Transverse colon (tissue), 4 donors: ENCODE measurements at regions not wholly inside any gene's neighbourhood (a gene's known extent, or its start where the extent isn't known, plus 50 kb on each side); places are given as distances from the start of the nearest gene placed in this dataset.

Experiments
- DNase-seq: peaks from one replicate; pipeline ENCODE4 v3.0.0-alpha.2; 2019
- H3K27ac ChIP-seq, 4 donors: fragments of 200-600 bp; sonication (generic); 2 replicates each; pipeline ENCODE4 v1.5.1; 2016 to 2018; ENCODE audit warnings: inconsistent platforms in 4 of 4
- H3K27me3 ChIP-seq: fragments of 200-600 bp; sonication (generic); 2 replicates; pipeline ENCODE4 v1.5.1; 2017; ENCODE audit warnings: inconsistent platforms
- H3K36me3 ChIP-seq, 4 donors: fragments of 200-600 bp; sonication (generic); 2 replicates each; pipeline ENCODE4 v1.5.1; 2017 to 2019; ENCODE audit warnings: inconsistent platforms in 4 of 4
- H3K4me1 ChIP-seq, 4 donors: fragments of 200-600 bp; sonication (generic); 2 replicates each; pipeline ENCODE4 v1.5.1; 2017 to 2020; ENCODE audit warnings: inconsistent platforms in 4 of 4
- H3K4me3 ChIP-seq, 4 donors: fragments of 200-600 bp; sonication (generic); 1 replicate in 1 of 4; 2 replicates in 3 of 4; pipeline versions ENCODE4 v1.5.1 to v1.6.1; 2017 to 2019; ENCODE audit warnings: inconsistent platforms in 4 of 4
- H3K9me3 ChIP-seq, 2 donors: fragments of 200-600 bp; sonication (generic); 2 replicates each; pipeline ENCODE4 v1.5.1; 2017 to 2019; ENCODE audit warnings: inconsistent platforms in 2 of 2
- CTCF ChIP-seq, 5 experiments: fragments of 200-600 bp in 3 of 5; fragments of 450-650 bp in 2 of 5; sonication (generic) in 3 of 5; IDR thresholded peaks; 1 replicate in 2 of 5; 2 replicates in 3 of 5; pipeline ENCODE4 v1.5.1; 2016 to 2017; ENCODE audit warnings: antibody characterized with exemption in 5 of 5, inconsistent platforms in 3 of 5, mild to moderate bottlenecking in 2 of 5, moderate library complexity in 1 of 5
- EP300 ChIP-seq: sonication (generic); formaldehyde crosslinking; IDR thresholded peaks from one replicate; pipeline ENCODE4 v1.6.1; 2017; ENCODE audit warnings: antibody characterized with exemption, low read depth
- POLR2A ChIP-seq: fragments of 450-650 bp; IDR thresholded peaks from one replicate; pipeline ENCODE4 v1.6.1; 2016; ENCODE audit warnings: antibody characterized with exemption, mild to moderate bottlenecking, moderate library complexity
- POLR2AphosphoS5 ChIP-seq, 3 donors: sonication (generic); formaldehyde crosslinking; IDR thresholded peaks; one replicate each; pipeline ENCODE4 v1.6.1; 2016; ENCODE audit warnings: antibody characterized with exemption in 3 of 3
- WGBS, 2 donors: methylation state at CpG; one replicate each; pipeline ENCODE4 v1.1.5; 2018; ENCODE audit warnings: low coverage in 1 of 2; 5-methylcytosine and 5-hydroxymethylcytosine counted together
- in situ Hi-C, 4 donors: fragments of 200-750 bp; cut with MboI; loops; one replicate each; pipeline versions ENCODE4 v1.15.0 to v1.15.1; 2017; ENCODE audit warnings: low sequenced_read_pairs in 3 of 4, low pct_ligation_motif_present in 1 of 4, low pct_unique_long_range_greater_than_20kb in 1 of 4
- intact Hi-C: fragments of 100-400 bp; cut with DNase I; formaldehyde crosslinking; loops from one replicate; pipeline ENCODE4 v1.15.1; 2023; ENCODE audit warnings: low total_unique reads

- H3K36me3 ChIP-seq: no peaks in the 10 kb centered on the region
- H3K4me1 ChIP-seq: no peaks in the 10 kb centered on the region
- no peaks in the 10 kb centered on the region for H3K27me3 ChIP-seq
- H3K9me3 ChIP-seq: peaks cover 9 to 19% of the 10 kb centered on the region in 2 donors
- in situ Hi-C loops (no loop called here), intact Hi-C loops (no loop called here)
- TF ChIP-seq EP300: no peak
- TF ChIP-seq POLR2A: no peak
- TF ChIP-seq POLR2AphosphoS5 (IDR thresholded peaks at IDR 0.05): no peak
- TF ChIP-seq CTCF (IDR thresholded peaks at IDR 0.05): no peak
- DNase-seq: no peak
- H3K27ac ChIP-seq: no peak overlapping the region
- no peak overlapping the region for H3K4me3 ChIP-seq
These were observed 445.4 kb downstream of the NBAS start for GRCh38 chr2:15115776-15116175.

- no peak for DNase-seq
- 88 to 100% methylated on average over 2 to 6 of the region's 6 CpGs for WGBS, 2 donors
- Histone ChIP-seq H3K4me3 (no peak overlapping the region), H3K36me3 (no peaks in the 10 kb centered on the region), H3K9me3 (peaks cover 5 to 12% of the 10 kb centered on the region in 2 donors), H3K4me1 (no peaks in the 10 kb centered on the region), H3K27ac (no peak overlapping the region), H3K27me3 (no peaks in the 10 kb centered on the region)
- in situ Hi-C loops: no loop called here
- intact Hi-C loops: no loop called here
- TF ChIP-seq CTCF (IDR thresholded peaks at IDR 0.05): no peak
- TF ChIP-seq EP300: no peak
- no peak for TF ChIP-seq POLR2AphosphoS5 (IDR thresholded peaks at IDR 0.05)
- TF ChIP-seq POLR2A: no peak
These were observed 444.3 kb downstream of the NBAS start for GRCh38 chr2:15116830-15117229.
